Heart left ventricle (tissue), 16 donors: ENCODE measurements at regions not wholly inside any gene's neighbourhood (a gene's known extent, or its start where the extent isn't known, plus 50 kb on each side); places are given as distances from the start of the nearest gene placed in this dataset.
A peak's percentile ranks its signal among the peaks of the same experiment; 100 is the strongest.

Experiments
- ATAC-seq, 4 donors: fragments of 200-7000 bp; cut with Tn5 transposase; one replicate each; pipeline ENCODE4 v1.9.1; 2020 to 2022; ENCODE audit warnings: moderate library complexity in 4 of 4, mild to moderate bottlenecking in 3 of 4, moderate number of reproducible peaks in 1 of 4
- DNase-seq, 5 donors: peaks; one replicate each; pipeline ENCODE4 v3.0.0-alpha.2; 2020
- H3K27ac ChIP-seq, 12 donors: fragments of 200-600 bp; sonication (generic) in 4 of 12; one replicate each; pipeline versions ENCODE4 v1.5.0 to v1.8.0; 2016 to 2022; ENCODE audit warnings: mild to moderate bottlenecking in 2 of 12
- H3K27me3 ChIP-seq, 9 donors: fragments of 200-600 bp; sonication (generic) in 2 of 9; one replicate each; pipeline versions ENCODE4 v1.5.1 to v1.8.0; 2016 to 2022; ENCODE audit warnings: mild to moderate bottlenecking in 3 of 9
- H3K36me3 ChIP-seq, 9 donors: fragments of 200-600 bp; sonication (generic) in 2 of 9; one replicate each; pipeline versions ENCODE4 v1.5.0 to v1.8.0; 2018 to 2022; ENCODE audit warnings: mild to moderate bottlenecking in 2 of 9
- H3K4me1 ChIP-seq, 12 donors: fragments of 200-600 bp; sonication (generic) in 4 of 12; one replicate each; pipeline versions ENCODE4 v1.5.0 to v1.8.0; 2016 to 2022; ENCODE audit warnings: mild to moderate bottlenecking in 3 of 12
- H3K4me3 ChIP-seq, 12 donors: fragments of 200-600 bp; sonication (generic) in 4 of 12; one replicate each; pipeline versions ENCODE4 v1.5.0 to v1.8.0; 2017 to 2022; ENCODE audit warnings: mild to moderate bottlenecking in 9 of 12, moderate library complexity in 4 of 12
- H3K9me3 ChIP-seq, 12 donors: fragments of 200-600 bp; sonication (generic) in 4 of 12; one replicate each; pipeline versions ENCODE4 v1.5.0 to v1.8.0; 2016 to 2022; ENCODE audit warnings: mild to moderate bottlenecking in 1 of 12
- POLR2A ChIP-seq, 2 donors: fragments of 450-650 bp; IDR thresholded peaks; one replicate each; pipeline ENCODE4 v1.6.1; 2017; ENCODE audit warnings: antibody characterized with exemption in 2 of 2, mild to moderate bottlenecking in 2 of 2, moderate library complexity in 2 of 2
- WGBS, 4 donors: extraction: QIAGEN DNeasy Blood & Tissue Kit in 2 of 4; methylation state at CpG; one replicate each; pipeline versions ENCODE4 v1.1.5 to v1.1.7; 2013 to 2018; 5-methylcytosine and 5-hydroxymethylcytosine counted together
- intact Hi-C, 10 donors: fragments of 100-400 bp; cut with DNase I; formaldehyde crosslinking; loops; one replicate each; pipeline versions ENCODE4 v1.11.1 to v1.14.2; 2022
- TF ChIP-seq, protein P1 (sequence below), 12 donors: fragments of 200-600 bp; sonication (generic) in 4 of 12; IDR thresholded peaks; one replicate each; pipeline versions ENCODE4 v1.5.0 to v1.8.0; 2018 to 2022; ENCODE audit warnings: antibody characterized with exemption in 12 of 12, mild to moderate bottlenecking in 5 of 12
- donor health status: ischemic (EF 13 %, LVEDD 7.1; RV severe dilation, severe dysfunction).
- donor health status: healthy with polysubstance abuse.
- donor health status: DM: no; HTN: yes; CAD: no.
- donor health status: DM: no; HTN: no; CAD: no.
- donor health status: ischemic (EF 25% LVEDD 6.9; RV normal size, moderate dysfunction).
- donor health status: ischemic (EF 25% LVEDD 5.7; RV mildly dilated, moderate dysfunction).
- donor health status: healthy.
- donor health status: DM: yes; HTN: yes; CAD: no.
- donor health status: ischemic (EF 35%, LVEDD 5.7; RV mildly dilated, moderate dysfunction).
- donor health status: nonischemic (EF 11% LVEDD 7.7; RV severe dilation, severe dysfunction).
- donor health status: DM: yes; HTN: yes; CAD: no.
- donor health status: PGD.
- donor health status: ischemic (EF 29% LVEDD 5.4; RV normal size, mild dysfunction).
- donor health status: nonischemic (EF 23%, LVEDD 6.1; RV moderate dilation, normal function).

DNA sequence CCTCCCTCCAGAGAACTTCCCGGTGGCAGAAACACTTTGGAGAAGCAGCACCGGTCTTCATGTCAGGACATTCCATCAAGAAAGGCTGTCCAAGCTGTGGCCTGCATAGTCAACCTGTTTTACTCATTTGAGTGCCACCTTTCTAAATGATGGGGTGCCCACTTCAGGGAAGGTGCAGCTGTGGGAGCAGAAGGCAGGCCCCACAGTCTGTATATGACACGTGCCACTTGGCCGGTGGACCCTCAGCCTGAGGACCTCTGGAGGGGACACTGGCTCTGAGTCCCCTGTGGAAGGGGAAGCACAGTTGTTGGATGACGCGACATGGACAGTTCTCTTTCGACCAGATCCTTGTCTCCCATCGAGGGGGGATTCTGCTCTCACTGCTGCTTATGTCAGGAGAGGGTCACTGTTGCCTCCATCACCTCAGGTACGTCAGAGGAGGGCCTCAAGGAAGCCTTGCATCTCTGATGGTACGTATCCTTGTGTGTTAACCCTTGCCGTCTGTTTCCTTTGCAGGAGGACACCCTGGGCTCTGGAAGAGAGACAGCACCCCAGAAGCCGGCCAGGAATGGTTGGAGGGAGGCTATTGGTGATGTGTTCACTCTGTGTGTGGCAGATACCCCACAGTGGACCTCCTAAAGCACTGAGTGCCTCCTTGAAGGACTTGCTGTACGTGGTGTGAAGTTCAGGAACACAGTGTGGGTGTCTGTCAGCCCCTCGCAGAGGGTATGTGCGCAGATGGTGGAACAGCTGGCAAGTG is 132.1 kb upstream of the RTL1 start:
- intact Hi-C loops: no loop called here
- no peak for TF ChIP-seq POLR2A (IDR thresholded peaks at IDR 0.05)
- TF ChIP-seq, protein P1, sequence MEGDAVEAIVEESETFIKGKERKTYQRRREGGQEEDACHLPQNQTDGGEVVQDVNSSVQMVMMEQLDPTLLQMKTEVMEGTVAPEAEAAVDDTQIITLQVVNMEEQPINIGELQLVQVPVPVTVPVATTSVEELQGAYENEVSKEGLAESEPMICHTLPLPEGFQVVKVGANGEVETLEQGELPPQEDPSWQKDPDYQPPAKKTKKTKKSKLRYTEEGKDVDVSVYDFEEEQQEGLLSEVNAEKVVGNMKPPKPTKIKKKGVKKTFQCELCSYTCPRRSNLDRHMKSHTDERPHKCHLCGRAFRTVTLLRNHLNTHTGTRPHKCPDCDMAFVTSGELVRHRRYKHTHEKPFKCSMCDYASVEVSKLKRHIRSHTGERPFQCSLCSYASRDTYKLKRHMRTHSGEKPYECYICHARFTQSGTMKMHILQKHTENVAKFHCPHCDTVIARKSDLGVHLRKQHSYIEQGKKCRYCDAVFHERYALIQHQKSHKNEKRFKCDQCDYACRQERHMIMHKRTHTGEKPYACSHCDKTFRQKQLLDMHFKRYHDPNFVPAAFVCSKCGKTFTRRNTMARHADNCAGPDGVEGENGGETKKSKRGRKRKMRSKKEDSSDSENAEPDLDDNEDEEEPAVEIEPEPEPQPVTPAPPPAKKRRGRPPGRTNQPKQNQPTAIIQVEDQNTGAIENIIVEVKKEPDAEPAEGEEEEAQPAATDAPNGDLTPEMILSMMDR (IDR thresholded peaks at IDR 0.05): no peak
- no peak overlapping the region for H3K27ac ChIP-seq
- WGBS, 4 donors: 74 to 84% (median 82%) methylated on average over 13 to 15 of the region's 15 CpGs
- H3K27me3 ChIP-seq: peaks cover 0 to 5% (median 0%) of the 10 kb centered on the region in 9 donors
- no peak overlapping the region for H3K4me3 ChIP-seq
- ATAC-seq: no peak
- H3K9me3 ChIP-seq: no peaks in the 10 kb centered on the region
- H3K4me1 ChIP-seq: no peaks in the 10 kb centered on the region
- DNase-seq: peak in 3 of 5 donors; percentile 4 to 20 (median 12)
- H3K36me3 ChIP-seq: no peaks in the 10 kb centered on the region

DNA sequence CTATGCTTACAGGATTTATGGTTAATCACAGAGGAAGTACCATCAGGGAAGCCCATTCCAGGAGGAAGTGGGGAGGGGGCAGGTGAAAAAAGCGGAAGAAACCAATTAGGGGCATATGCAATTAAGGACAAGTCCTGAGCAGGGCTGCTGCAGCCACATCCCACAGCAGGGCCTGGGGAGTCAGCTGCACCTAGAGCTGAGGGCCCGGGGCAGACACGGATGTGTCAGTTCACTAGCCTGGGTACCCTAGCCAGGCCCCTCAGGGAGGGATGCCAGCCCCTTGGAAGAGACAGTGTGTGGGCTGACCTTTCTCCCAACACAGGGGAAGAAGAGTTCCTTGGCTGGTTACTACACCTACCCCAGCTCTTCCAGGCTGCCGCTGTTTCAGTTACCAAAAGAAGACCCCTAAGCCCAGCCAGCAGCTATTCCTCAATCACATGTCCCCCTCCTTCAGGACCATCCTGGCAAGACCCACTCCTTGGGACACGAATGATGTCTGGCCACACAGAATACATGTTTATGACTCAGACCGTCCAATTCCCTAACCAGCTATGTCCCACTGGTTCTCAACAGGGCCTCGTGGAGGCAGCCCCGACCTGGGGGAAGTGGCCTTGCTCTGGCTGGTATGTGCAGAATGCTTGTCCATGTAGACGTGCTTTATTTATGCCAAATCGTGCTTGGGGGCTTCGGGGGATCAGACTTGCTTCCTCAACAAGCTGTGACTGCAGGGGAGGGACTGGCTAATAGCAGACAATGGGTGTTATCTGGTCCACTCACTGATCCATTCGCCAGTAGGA is 133.7 kb upstream of the RTL1 start:
- ATAC-seq: no peak
- Histone ChIP-seq H3K36me3 (no peaks in the 10 kb centered on the region), H3K27ac (no peak overlapping the region), H3K4me3 (no peak overlapping the region), H3K9me3 (no peaks in the 10 kb centered on the region), H3K27me3 (peaks cover 0 to 5% (median 0%) of the 10 kb centered on the region in 9 donors), H3K4me1 (no peaks in the 10 kb centered on the region)
- intact Hi-C loops: no loop called here
- WGBS, 4 donors: 69 to 78% (median 75%) methylated on average over 12 of the region's 12 CpGs
- TF ChIP-seq, protein P1 (IDR thresholded peaks at IDR 0.05): no peak
- no peak for TF ChIP-seq POLR2A (IDR thresholded peaks at IDR 0.05)
- peak in 2 of 5 donors; percentile 6 to 35 for DNase-seq

GRCh38 chr14:101039031-101039754 is 135.7 kb upstream of the RTL1 start:
- Histone ChIP-seq H3K27me3 (peaks cover 0 to 5% (median 0%) of the 10 kb centered on the region in 9 donors), H3K27ac (no peak overlapping the region), H3K4me1 (no peaks in the 10 kb centered on the region), H3K9me3 (no peaks in the 10 kb centered on the region), H3K36me3 (no peaks in the 10 kb centered on the region), H3K4me3 (no peak overlapping the region)
- WGBS, 4 donors: 86 to 90% (median 87%) methylated on average over 15 of the region's 15 CpGs
- intact Hi-C loops: no loop called here
- no peak for ATAC-seq
- no peak for TF ChIP-seq POLR2A (IDR thresholded peaks at IDR 0.05)
- TF ChIP-seq, protein P1 (IDR thresholded peaks at IDR 0.05): no peak
- peak in 2 of 5 donors; percentile 7 to 11 for DNase-seq

GRCh38 chr14:101039755-101040138 is 136.2 kb upstream of the RTL1 start:
- no peak for TF ChIP-seq POLR2A (IDR thresholded peaks at IDR 0.05)
- TF ChIP-seq, protein P1 (IDR thresholded peaks at IDR 0.05): no peak
- intact Hi-C loops: no loop called here
- H3K4me3 ChIP-seq: no peak overlapping the region

More at GRCh38 chr14:101039755-101040138, 136.2 kb upstream of the RTL1 start:
- Histone ChIP-seq H3K27ac (no peak overlapping the region), H3K27me3 (peaks cover 0 to 5% (median 0%) of the 10 kb centered on the region in 9 donors), H3K4me1 (no peaks in the 10 kb centered on the region), H3K9me3 (no peaks in the 10 kb centered on the region), H3K36me3 (no peaks in the 10 kb centered on the region)
- WGBS, 4 donors: 88 to 92% (median 90%) methylated on average over 15 of the region's 15 CpGs
- ATAC-seq: no peak
- DNase-seq: peak in 2 of 5 donors; percentile 17 to 37
